Ureter (tissue), 1 donor: ENCODE measurements at regions not wholly inside any gene's neighbourhood (a gene's known extent, or its start where the extent isn't known, plus 50 kb on each side); places are given as distances from the start of the nearest gene placed in this dataset.
A peak's percentile ranks its signal among the peaks of the same experiment; 100 is the strongest.

Source experiments
- DNase-seq: peaks from one replicate; pipeline ENCODE4 v3.0.0-alpha.2; 2020; ENCODE audit warnings: low spot score
- donor health status: DM: yes; HTN: yes; CAD: no.

DNA sequence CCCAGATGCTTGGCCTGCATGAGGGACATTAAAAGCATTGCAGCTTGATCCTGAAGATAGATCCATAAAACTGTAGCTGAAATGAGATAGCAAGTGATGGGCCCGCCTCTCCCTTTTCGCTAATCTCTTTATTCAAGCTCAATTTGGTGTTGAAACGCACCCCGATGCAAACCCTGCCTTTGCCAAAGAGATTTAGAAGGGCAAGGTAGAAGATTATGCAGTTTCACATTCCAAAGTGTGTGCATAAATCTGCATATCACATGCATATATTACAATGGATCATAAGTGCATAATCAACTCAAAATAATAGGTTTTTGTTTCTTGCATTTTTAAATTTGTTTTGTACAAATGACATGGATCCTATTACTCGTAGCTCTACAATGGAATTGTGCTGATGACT is 80.1 kb upstream of the SHANK2 start:
- no peak for DNase-seq

DNA sequence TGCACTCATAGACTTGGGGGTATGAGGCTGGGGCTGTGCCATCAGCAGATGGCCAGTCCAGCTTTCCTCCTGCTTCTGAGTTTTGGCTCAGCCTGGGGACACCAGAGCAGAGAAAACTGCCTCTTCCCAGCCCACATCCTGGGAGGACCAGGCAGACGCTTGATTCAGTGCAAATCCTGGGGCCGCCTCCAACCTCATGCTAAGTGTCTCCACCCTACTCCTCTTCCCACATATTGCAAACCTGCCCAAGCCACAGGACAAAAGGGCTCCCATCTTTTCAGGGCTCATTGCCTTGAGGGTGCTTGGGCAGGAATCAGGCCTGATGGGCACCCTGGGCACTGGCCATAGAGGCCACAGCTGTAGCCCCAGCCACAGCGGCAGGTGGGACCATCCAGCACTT is 79.7 kb upstream of the SHANK2 start:
- DNase-seq, result no peak

DNA sequence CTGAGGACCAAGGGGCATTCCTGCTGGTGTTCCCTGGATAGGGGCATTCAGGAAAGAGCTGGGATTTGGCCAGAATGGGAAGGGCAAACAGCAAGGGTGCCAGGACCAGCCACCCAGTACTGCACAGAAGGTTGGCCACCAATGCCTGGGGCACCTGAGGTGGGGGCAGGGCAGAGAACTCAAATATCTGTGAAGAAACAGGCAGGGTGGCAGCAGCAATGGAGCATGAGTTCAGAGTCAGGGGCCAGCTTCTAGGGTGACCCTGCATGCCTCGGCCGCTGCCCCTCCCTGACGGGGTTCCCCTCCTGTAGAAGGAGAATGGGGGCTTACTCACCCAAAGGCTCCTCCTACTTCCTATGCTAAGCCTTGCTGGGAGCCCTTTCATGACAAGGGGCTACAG is 79.3 kb upstream of the SHANK2 start:
- no peak for DNase-seq

DNA sequence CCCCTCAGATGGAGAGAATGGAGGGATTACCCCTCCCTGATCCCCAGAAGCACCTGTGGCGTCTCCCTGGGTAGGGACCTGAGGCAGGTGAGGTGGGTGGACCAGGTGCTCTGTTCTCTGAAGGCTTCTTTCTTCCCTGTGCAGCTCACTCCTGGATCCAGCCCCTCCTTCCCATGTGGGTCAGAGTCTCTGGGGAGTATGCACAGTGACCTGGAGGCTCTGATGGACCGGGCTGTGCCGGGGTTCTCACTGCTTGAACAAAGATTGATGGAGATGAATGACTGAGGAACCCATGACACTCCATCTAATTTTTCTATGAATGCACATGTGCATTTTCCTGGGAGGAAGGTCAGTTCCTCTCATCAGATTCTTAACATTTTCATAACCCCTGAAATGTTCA is 78.6 kb upstream of the SHANK2 start:
- DNase-seq, result no peak

DNA sequence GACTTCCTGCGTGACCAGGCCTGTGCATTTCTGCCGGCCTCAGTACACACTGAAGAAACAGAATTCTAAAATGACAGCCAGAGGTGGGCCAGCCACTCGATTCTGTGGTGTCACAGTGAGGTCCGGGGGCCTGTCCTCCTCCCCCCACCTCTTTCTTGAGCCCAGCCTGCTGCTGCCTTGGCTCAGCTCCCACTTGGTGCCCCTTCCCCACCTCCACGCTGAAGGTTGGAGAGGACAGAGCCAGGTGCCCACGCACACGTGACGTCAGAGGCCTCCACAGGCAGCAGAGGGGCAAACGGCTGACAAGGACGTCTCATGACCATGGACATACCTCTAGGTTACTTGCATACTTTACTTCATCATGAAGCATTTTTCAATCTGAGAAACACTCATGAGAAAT is 78.0 kb upstream of the SHANK2 start:
- no peak for DNase-seq

DNA sequence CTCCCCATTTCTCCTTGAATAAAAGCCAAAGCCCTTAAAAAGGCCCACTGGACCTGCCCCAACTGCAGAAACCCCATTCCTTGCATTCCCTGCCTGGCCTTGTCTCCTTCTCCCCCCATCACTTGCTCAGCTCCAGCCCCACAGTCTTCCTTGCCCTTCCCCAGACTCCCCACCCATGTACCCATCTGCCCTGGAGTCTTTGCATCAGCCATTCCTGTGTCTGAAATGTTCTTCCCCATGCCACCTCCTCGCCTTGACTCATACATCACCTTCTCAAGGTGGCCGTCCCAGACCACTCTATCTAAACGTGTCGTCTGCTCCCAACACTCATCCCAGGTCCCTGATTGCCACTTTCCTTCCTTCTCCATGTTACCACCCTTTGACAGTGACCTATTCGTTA is 77.4 kb upstream of the SHANK2 start:
- DNase-seq, result no peak

DNA sequence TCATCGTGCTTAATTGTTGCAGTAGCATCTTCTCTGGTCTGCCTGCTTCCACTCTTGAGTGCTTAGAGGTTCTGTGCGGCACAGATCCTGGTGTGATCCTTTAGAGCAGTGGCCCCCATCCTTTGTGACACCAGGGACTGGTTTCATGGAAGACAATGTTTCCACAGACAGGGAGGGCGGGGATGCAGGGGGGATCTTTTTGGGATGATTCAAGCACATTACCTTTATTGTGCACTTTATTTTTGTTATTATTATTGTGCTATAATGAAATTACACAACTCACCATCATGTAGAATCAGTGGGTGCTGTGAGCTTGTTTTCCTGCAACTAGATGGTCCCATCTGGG is 76.8 kb upstream of the SHANK2 start:
- no peak for DNase-seq

DNA sequence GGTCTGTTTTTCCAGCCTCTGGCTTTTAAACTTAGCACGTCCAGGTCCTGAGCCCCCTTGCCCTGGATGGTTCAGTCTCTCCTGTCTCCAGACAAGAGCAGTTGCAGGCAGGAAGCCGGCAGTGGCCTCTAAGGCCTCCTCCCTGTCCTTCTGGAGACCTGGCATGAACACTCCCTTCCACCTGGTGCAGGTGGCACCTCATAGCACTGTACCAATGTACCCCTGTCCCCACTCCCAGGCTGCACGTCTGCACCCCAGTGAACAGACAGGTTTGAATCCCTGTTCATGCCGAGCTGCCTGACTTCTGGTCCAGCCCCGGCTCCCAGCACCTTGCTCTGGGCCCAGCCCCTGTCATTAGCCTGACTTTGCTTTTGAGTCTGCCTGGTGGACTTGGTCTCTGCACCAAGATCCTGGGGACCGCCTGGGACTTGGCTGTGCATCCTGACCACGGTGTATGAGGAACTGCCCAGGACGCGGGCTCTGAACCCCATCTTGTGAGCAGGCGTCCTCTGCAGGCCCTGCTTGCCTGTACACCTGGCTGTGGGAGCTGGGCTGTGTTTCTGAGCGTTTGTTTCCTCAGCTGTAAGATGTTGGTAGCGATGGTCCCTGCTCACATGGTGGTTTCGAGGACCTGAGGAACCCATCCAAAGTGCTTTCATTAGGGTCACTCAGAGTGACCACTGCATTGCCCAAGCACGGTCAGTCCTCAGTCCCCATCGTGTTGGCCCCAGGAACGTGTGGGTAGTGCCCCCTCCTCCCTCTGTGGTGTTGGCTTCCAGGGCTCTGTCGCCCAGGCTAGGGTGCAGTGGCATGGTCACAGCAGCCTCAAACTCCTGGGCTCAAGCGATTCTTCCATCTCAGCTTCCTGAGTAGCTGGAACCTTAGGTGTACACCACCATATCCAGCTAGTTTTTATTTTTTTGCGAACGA is 75.0 kb upstream of the SHANK2 start:
- DNase-seq, result no peak

DNA sequence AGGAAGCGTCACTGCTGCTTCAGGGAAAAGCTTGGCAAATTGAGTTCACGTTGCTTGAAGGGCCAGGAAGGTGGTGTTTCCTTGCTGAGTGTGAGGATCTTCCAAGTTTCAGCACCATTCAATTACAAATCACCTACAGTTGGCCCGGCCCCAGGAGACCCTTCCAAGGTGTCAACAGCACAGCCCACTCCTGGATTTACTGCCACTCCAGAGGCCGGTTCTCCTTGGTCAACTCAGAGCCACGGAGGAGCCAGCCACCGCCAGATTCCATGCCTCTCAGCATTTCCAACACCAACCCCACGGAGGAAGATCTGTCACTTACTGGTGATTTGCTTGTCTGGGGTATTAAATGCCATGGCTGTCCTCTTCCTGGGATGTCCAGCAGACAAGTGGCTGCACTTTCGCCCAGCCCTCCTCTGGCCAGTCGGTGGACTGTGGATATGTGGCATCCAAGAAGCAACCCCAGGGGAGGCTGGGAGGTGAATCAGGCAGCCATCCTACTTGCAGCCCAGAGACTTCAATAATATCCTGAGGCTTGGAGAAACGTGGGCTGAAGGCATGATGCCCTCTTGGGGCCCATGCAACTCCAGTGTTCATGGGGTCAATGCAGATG is 74.1 kb upstream of the SHANK2 start:
- no peak for DNase-seq

DNA sequence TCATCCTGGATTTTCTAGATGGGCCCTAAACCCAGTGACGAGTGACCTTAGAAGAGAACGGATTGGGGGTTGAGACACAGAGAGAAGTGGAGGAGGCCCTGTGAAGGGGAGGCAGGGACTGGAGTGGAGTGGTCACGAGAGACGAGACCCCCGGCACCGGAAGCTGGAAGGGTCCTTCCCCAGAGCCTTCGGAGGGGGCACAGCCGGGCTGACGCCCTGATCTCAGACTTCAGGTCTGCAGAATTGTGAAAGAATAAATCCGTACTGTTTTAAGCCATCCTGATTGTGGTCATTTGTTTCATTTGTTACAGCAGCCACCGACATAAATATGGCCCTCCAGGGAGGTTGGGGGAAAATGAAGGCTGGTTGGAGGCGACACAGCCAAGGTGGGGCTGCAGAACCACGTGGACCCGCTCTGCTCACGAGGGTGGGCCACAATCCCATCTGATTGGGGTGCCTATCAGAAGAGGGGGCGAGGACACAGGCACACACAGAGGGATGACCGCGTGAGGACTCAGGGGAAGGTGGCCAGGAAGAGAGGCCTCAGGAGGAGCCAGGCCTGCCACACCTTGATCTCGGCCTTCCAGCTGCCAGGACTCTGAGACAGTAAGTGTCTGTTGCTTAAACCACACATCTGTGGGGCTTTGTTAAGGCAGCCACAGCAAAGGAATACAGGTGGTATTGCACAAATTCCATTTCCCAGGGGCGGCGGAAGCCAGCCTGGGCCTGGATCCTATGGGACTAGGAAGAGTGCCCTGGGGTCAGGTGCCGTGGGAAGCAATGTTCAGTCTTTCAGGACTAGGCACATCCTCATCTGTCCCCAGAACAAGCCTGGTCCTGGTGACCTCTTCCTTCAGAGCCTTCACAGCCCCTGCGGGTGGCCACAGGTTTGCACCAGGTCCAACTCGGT is 73.3 kb upstream of the SHANK2 start:
- no peak for DNase-seq

DNA sequence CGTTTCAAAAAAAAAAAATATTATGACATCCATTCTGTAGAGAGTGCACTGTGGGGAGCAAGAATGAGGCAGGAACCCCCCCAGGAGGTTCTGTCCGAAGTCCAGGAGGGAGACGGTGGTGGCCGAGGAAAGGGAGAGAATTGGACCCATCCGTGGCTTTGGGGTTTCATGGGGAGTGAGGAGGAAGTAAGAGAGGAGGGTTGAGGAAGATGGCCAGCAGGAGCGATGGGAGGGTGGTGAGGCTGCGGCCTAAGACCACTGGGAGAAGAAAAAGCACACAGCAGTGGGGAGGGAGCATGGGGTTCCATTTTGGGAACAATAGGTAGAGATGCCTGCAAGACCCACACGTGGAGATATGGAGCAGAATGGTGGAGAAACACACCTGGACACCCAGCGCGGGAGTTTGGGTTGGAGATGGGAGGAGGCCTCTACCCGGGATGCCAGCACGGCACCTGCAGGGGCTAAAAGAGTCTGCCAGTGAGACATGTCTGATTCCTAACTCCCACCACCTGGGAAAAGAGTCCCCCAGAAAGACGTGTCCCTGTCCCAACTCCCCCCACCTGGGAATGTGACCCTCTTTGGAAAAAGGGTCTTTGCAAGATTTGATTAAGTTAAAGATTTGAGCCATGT is 72.5 kb upstream of the SHANK2 start:
- DNase-seq, result no peak

DNA sequence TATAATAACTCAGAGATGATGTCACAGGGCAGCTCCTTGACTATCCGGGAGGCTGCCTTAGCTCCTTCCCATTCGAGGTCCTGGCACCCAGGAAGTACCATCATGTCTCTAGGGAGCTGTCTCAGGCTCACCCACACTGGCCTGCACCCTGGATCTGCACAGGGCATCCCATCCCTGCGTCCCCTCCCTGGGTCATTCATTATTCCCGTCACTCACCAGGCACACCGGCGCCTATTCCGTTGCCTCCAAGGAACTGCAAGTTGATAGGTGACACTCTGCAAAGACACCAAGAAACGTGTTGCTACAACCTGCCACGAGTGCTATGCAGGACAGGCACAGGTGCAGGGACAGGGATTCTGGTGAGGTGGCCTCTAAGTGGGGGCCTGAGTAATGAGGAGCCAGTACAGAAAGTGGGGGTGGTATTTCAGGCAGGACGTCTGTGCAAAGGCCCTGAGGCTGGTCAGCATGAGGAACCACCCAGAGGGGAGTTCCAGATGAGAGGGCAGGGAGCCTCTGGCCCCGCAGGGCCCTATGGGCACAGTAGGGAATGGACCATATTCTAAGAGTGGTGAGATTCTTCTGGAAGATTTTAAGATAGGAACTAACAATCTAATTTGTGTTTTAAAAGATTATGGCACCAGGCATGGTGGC is 71.6 kb upstream of the SHANK2 start:
- no peak for DNase-seq

DNA sequence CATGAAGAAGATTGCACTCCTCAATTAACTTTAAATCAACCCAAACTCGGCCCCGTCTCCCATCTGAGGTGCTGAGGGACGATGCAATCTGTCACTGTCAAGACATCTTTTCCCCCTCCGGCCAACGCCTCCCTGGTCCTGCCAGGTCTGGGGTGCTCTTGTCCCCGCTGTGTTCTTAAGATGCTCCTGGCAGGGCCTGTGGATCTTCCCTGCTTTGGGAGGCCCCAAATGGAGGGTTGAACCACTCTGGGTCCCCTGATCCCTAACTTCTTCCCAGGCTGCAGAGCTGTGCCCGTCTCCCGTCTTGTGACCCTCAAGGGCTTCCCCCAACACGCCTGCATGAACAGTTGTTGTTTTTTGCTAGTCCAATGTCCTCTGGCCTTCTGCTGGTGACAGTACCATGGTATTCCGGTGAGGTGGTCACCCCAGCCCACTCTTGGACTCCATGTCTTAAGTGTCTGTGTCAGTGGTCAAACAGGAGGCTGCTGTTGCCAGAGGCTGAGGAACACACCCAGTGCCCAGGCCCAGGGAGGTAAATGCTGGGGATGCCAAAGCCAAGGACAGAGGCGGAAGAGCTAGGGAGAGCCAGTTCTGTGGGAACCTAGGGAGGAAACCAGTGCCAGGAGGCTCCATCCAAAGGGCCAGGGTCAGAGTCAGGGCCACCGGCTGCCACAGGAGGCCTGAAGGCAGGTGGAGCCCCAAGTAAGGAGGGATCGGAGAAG is 70.6 kb upstream of the SHANK2 start:
- DNase-seq, result no peak

DNA sequence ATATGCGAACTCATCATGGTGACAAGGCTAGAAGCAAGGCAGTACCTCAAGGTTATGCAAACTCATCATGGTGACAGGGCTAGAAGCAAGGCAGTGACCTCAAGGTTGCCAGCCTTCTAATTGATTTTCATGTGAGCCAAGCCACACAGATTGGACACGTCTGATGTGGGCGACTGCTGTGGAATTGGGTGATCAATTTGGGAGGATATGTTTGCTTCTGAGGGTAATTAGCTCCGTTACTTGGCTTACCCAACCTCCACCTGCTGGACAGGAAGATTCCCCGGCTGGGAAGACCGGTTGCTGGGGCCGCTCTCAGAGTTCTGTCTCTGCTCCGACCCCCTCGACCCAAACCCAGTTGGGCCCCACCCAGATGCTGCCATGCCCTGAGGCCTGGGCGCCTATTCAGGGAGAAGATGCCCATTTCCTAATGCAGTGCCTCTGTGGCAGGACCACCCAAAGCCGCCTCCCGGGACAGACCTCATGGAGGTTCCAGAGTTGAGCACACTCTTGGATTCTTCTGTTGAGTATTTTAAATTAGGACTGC is 69.9 kb upstream of the SHANK2 start:
- DNase-seq, result no peak

DNA sequence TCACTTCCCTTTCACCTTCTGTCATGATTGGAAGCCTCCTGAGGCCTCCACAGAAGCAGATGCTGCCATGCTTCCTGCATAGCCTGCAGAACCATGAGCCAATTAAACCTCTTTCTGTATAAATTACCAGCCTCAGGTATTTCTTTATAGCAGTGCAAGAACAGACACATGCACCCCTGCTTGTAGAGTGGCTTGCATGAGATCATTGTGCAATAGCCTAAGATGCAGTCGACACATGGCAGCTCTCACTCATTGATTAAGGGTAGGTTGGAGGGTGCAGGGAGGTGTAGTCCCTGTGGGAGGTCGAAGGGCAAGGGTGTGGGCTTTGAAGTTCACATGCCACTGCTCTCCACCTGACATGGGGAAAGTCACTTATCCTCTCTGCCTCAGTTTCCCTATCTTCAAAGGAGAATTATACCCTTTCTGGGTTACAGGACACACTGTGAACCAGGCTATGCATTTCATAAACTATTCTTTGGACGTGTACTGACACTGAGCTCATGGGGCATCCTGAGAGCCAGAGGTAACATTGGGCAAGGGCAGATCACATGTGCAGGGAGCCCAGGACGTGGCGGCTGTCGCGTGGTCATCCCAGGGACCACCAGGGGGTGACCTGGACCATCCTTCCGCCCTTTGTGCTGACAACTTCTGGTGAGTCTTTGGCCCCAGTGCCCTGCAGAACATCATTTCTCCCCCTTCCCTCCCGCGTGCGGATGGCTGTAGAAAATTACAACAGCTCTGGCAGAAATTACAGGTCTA is 69.2 kb upstream of the SHANK2 start:
- no peak for DNase-seq

DNA sequence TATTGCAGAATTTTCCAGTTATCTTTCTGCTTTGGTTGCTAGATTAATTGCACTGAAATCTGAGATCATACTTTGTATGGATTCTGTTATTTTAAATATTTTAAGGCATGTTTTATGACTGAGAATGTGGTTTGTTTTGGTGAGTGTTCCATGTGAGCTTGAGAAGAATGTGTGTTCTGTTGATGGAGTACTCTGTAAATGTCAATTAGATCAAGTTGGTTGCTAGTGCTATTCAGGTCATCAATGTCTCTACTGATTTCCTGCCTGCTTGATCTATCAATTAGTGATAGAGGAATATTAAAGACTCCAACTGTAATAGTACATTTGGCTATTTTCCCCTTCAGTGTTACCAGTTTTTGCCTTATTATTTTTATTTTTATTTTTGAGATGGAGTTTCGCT is 64.3 kb upstream of the SHANK2 start:
- DNase-seq, result no peak

DNA sequence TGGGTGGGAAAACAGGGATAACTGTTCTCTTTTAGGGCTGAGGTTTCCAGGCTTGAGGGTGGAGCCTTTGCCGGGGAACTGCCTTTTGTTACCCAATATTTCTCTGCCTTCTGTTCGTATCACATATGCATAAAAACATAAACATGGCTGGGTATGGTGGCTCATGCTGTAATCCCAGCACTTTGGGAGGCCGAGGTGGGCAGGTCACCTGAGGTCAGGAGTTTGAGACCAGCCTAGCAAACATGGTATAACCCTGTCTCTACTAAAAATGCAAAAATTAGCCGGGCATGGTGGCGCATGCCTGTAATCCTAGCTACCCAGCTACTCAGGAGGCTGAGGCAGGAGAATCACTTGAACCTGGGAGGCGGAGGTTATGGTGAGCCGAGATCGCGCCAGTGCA is 60.2 kb upstream of the SHANK2 start:
- peak; percentile 10 for DNase-seq

DNA sequence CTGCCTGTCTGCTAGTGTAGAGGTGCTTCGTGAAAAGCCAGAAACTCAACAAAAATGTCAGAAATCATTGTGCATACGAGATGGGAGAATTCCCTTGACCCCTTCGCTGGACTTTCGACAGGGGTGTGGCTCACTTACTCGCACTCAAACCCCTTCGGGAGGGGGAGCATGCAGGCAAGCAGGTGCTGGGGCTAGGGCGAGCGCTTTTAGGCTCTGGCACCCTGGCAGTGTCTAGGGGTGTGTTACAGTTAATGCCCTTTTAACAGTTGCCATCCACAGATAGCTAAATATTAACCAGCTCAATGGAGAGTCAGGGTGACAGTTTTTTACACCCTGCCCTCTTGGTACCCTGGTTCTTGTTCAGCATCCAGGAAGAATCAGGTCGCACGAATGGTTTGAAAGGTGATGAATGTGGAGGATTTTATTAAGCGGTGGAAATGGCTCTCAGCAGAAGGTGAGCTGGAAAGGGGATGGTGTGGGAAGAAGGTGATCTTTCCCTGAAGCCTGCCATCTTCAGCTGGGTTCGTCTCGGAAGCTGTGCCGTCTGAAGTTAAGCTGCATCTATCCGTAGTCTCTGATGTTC is 59.6 kb upstream of the SHANK2 start:
- peak; percentile 24 for DNase-seq

DNA sequence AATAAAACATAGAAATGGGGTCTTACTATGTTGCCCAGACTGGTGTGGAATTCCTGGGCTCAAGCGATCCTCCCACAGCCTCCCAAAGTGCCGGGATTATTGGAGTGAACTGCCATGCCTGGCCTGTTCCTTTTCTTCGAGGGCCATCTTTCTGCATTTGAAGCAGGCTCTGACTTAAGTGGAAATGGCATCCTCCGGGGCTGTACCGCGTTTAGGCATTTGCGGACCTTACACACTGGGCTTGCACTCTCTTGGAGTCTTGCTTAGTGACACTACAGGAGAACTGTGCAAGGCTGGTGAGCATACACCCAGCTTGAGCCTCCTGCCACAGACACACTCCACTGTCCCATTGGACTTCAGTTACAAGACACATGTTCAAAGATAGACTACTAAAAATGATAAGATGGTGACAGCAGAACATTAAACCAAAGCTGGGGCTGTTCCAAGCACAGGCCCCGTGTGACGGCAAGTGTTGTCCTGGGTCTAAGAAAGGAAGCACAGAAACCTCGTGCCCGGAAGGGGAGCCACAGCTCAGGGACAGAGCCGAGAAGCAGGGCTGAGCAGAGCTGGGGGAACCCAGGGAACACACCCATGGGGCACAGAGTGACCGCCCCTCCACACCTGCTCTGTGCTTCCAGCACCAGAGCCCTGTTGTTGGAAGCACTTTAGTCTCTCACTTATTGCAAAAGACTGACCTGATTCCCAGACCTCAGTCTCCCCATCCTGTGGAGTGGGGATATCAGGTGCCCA is 59.0 kb upstream of the SHANK2 start:
- peak; percentile 25 for DNase-seq
